ENCODE measurements at regions not wholly inside any gene's neighbourhood (a gene's known extent, or its start where the extent isn't known, plus 50 kb on each side); places are given as distances from the start of the nearest gene placed in this dataset.

- Histone ChIP-seq H3K4me1 (ENCODE audit: control insufficient read depth in 1 of 2, low read depth in 2 of 2) (no peaks in the 10 kb centered on the region), H3K4me3 (no peak overlapping the region), H3K27me3 (replicated peaks; ENCODE audit: insufficient read depth) (no peaks in the 10 kb centered on the region), H3K27ac (no peak overlapping the region), H3K36me3 (no peaks in the 10 kb centered on the region), H3K9me3 (no peaks in the 10 kb centered on the region)
- DNase-seq (ENCODE audit: low spot score) (no peak), ATAC-seq (ENCODE audit: insufficient number of reproducible peaks, low FRiP score, low read depth) (no peak)
- no peak for TF ChIP-seq CTCF (IDR thresholded peaks at IDR 0.05)
These were observed 892.2 kb downstream of the SI start for GRCh38 chr3:164186095-164186494.

- Histone ChIP-seq H3K27me3 (replicated peaks; ENCODE audit: insufficient read depth) (no peaks in the 10 kb centered on the region), H3K4me3 (no peak overlapping the region), H3K36me3 (no peaks in the 10 kb centered on the region), H3K4me1 (ENCODE audit: control insufficient read depth in 1 of 2, low read depth in 2 of 2) (no peaks in the 10 kb centered on the region), H3K9me3 (no peaks in the 10 kb centered on the region), H3K27ac (no peak overlapping the region)
- ATAC-seq (ENCODE audit: insufficient number of reproducible peaks, low FRiP score, low read depth) (no peak), DNase-seq (ENCODE audit: low spot score) (no peak)
- no peak for TF ChIP-seq CTCF (IDR thresholded peaks at IDR 0.05)
These were observed 899.1 kb downstream of the SI start for GRCh38 chr3:164179110-164179774.

- Histone ChIP-seq H3K9me3 (no peaks in the 10 kb centered on the region), H3K27me3 (replicated peaks; ENCODE audit: insufficient read depth) (no peaks in the 10 kb centered on the region), H3K36me3 (no peaks in the 10 kb centered on the region), H3K4me1 (ENCODE audit: control insufficient read depth in 1 of 2, low read depth in 2 of 2) (no peaks in the 10 kb centered on the region), H3K4me3 (no peak overlapping the region), H3K27ac (no peak overlapping the region)
- no peak for TF ChIP-seq CTCF (IDR thresholded peaks at IDR 0.05)
- ATAC-seq (ENCODE audit: insufficient number of reproducible peaks, low FRiP score, low read depth), result no peak
- DNase-seq (ENCODE audit: low spot score), result no peak
These were observed 904.2 kb downstream of the SI start for GRCh38 chr3:164174059-164174458.

- TF ChIP-seq CTCF (IDR thresholded peaks at IDR 0.05), result no peak
- Histone ChIP-seq H3K9me3 (no peaks in the 10 kb centered on the region), H3K4me3 (no peak overlapping the region), H3K36me3 (no peaks in the 10 kb centered on the region), H3K27me3 (replicated peaks; ENCODE audit: insufficient read depth) (no peaks in the 10 kb centered on the region), H3K4me1 (ENCODE audit: control insufficient read depth in 1 of 2, low read depth in 2 of 2) (no peaks in the 10 kb centered on the region), H3K27ac (no peak overlapping the region)
- ATAC-seq (ENCODE audit: insufficient number of reproducible peaks, low FRiP score, low read depth) (no peak), DNase-seq (ENCODE audit: low spot score) (no peak)
These were observed 922.9 kb downstream of the SI start for GRCh38 chr3:164155400-164155799.

- DNase-seq (ENCODE audit: low spot score), result no peak
- Histone ChIP-seq H3K27me3 (replicated peaks; ENCODE audit: insufficient read depth) (no peaks in the 10 kb centered on the region), H3K4me3 (no peak overlapping the region), H3K36me3 (no peaks in the 10 kb centered on the region), H3K4me1 (ENCODE audit: control insufficient read depth in 1 of 2, low read depth in 2 of 2) (no peaks in the 10 kb centered on the region), H3K27ac (no peak overlapping the region), H3K9me3 (no peaks in the 10 kb centered on the region)
- TF ChIP-seq CTCF (IDR thresholded peaks at IDR 0.05), result no peak
- ATAC-seq (ENCODE audit: insufficient number of reproducible peaks, low FRiP score, low read depth), result no peak
These were observed 933.5 kb downstream of the SI start for GRCh38 chr3:164144824-164145223.

All from thoracic aorta (tissue), 2 donors.